HG03064 (cell line): ENCODE measurements at regions not wholly inside any gene's neighbourhood (a gene's known extent, or its start where the extent isn't known, plus 50 kb on each side); places are given as distances from the start of the nearest gene placed in this dataset.
"Not testable (repeated sequence)": the region's sequence is repeated elsewhere in the genome, so short reads cannot be mapped to it uniquely, and the experiment has no call there.

ENCODE experiments used
- ATAC-seq: cut with Tn5 transposase; IDR thresholded peaks from one replicate; pipeline ENCODE4 v1.9.1; 2021; ENCODE audit warnings: low read depth; ENCODE audit not compliant: unreplicated experiment

DNA sequence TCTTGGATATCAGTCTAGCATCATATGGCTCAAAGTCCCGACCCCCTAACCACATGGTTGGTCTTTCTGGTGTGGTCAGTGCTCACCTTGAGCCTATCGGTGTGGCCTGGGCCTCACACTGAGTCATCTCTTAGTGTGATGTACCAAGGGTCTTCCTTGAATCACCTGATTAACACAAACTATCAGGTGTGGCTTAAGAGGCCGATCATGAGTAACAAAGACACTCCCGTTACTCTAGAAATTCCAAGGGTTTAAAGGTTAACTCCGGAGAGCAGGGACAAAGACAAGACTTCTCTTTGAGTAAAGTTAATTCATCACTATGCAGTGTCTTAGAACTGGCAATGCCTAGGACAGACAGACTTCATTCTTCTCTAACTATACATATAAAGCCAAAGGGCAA is 52.3 kb upstream of the ARMC3 start:
- ATAC-seq = no peak

- ATAC-seq = no peak
These were observed 53.5 kb upstream of the ARMC3 start for GRCh38 chr10:22874189-22874854.

DNA sequence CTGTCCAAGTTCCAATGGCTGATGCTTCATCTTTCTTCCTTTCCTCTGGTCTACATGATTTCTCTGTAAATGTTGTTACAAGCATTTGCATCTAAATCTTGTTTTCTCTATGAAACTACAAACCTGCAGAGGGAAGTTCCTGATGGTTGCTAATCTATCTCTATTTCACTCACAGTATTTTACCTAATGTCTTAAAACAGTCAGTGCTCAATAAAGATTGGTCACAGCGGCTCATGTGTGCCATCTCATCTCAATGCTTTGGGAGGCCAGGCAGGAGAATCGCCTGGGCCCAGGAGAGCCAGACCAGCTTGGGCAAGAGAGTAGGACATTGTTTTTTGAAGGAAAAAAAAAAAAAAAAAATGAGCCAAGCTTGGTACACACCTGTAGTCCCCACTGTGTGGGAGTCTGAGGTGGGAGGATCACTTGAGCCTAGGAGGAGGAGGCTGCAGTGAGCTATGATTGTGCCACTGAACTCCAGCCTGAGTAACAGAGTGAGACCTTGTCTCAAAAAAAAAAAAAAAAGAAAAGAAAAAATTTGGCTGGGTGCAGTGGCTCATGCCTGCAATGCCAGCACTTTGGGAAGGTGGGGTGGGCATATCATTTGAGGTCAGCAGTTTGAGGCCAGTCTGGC is 71.3 kb upstream of the ARMC3 start:
- ATAC-seq = no peak

DNA sequence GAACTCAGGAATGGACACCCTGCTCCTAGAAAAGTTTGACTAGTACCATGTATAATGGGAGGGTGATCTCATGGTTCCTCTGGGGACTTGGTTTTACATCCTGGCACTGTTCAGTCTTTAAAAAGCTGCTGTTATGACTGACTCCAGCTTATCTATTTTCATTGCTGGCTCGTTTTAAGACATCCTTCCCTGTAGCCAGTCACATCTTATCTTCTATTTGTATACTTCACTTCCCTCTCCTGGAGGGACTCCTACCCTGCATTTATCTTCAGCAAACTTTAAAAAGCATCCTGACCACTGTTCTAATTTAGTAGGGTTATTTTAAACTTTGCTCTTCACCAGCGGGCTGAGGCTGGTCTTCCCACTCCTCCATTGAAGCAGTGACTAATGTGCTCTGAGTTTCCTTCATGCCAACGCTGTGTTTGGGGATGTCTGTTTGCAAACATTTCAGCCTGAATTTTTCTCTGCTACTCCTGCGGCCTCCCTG is 72.9 kb upstream of the ARMC3 start:
- no peak for ATAC-seq

- no peak for ATAC-seq
These were observed 73.9 kb upstream of the ARMC3 start for GRCh38 chr10:22853906-22854447.

DNA sequence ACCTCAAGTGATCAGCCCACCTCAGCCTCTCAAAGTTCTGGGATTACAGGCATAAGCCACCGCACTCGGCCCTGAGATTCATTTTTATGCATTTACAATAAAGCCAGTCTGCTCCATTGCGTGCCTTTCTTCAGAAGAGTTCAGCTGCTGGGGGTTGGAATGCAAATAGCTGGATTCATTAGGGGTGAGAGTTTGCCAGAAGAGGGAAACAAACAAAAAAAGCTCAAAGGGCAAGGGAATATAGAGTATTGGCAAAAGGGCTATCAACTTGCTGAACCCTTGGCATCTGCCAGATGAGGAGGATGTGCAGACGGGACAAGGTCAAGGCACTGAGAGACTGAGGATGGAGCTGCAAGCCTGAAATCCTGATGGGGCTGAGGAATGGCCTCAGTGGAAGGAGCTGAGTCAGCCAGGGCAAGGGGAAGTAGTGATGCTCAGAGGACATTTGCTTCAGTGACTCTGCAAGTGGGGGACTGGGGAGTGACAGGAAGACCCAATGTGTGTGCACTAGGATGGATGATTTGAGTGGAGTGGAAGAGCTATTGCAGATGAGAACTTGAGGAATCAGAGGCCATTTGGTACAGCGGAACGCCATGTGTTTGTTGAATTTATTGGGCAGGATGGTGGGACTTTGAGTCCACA is 75.0 kb upstream of the ARMC3 start:
- ATAC-seq = no peak

- ATAC-seq = no peak
These were observed 76.0 kb upstream of the ARMC3 start for GRCh38 chr10:22851865-22852239.

- no peak for ATAC-seq
These were observed 77.3 kb upstream of the ARMC3 start for GRCh38 chr10:22850541-22850940.

GRCh38 chr10:22849077-22849805 is 78.6 kb upstream of the ARMC3 start:
- ATAC-seq = no peak

- ATAC-seq = no peak
These were observed 79.3 kb upstream of the ARMC3 start for GRCh38 chr10:22848509-22848908.

DNA sequence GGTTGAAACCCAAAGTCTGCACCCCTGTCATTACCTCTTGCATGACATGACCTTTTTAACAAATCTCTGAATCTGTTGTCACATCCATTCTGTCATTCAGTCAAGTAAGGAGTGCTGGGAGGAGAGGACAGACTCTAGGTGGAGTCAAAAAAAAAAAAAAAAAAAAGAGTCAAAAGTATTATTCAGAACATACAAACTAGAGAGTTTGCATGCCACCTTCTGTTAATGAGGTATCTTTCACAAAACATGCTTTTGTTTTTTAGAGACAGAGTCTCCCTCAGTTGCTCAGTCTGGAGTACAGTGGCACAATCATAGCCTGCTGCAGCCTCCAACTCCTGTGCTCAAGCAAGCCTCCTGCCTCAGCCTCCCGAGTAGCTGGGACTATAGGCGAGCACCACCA is 81.6 kb upstream of the ARMC3 start:
- ATAC-seq = no peak

DNA sequence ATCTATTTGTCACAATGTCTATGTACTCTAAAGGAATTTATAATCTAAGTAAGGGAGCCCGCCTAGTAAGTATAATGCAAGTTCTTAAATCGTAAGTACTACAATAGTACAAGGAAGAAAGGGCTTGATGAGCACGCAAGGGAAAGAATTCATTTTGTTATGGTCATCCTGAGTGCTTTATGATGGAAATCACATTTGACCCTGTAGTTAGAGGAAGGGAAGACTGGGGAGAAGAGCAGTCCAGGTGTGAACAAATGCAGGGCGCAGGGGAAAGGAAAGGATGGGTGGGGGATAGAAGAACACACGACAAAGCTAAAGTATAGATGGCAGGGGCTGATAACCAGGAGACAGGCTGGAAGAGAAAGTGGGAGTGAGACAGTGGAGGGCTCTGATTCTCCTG is 88.2 kb upstream of the ARMC3 start:
- ATAC-seq = no peak

DNA sequence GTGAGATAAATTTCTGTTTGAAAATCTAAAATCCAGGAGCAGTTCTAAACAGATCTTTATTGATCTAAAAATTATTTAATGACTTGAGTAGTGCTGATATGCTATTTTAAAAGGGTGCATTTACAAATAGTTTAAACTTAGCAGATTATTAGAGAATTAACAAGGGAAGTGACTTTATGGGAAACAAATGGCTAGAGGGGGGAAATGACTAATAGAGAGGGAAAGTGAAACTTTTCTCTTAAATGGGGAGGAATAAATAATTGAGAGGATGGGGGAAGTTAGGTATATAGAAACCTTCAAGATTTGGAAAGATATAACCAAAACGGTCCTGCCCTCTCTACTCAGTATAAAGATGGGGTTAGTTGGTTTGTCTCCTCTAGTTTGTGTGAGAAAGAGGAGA is 90.1 kb upstream of the ARMC3 start:
- no peak for ATAC-seq

- ATAC-seq = no peak
These were observed 90.5 kb upstream of the ARMC3 start for GRCh38 chr10:22837351-22837750.

- no peak for ATAC-seq
These were observed 93.4 kb upstream of the ARMC3 start for GRCh38 chr10:22834471-22834870.

GRCh38 chr10:22833781-22834180 is 94.1 kb upstream of the ARMC3 start:
- no peak for ATAC-seq

DNA sequence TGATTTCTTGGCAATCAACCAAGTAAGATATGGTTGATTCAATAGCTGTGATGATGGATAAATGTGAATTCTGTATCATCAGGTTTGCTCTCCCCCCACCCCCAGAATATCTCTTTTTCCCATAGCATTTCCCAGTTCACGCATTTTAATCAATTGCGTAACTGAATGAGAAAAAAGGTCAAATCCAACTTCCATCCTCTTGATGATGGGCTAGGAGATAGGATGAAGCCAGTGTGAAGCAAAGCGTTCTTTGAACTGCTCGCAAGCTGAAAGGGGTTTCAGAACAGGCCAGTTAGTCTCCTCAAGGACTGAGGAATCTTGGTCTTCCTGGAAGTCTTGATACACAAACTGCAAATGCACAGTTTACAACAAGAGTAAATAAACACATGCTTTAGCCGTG is 94.5 kb upstream of the ARMC3 start:
- ATAC-seq = no peak

DNA sequence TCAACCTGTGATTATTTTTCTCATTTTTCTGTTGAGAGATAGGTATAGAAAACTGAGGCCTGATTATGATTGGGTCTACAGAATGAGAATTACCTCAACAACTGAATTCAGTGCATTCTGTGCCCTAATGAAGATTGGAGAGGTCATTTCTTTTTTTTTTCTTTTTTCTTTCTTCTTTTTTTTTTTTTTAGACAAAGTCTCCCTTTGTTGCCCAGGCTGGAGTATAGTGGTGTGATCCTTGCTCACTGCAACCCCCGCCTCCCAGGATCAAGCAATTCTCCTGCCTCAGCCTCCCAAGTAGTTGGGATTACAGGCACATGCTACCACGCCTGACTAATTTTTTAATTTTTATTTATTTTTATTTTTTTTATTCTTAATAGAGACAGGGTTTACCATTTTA is 95.0 kb upstream of the ARMC3 start:
- no peak for ATAC-seq

- no peak for ATAC-seq
These were observed 95.7 kb upstream of the ARMC3 start for GRCh38 chr10:22832066-22832602.

GRCh38 chr10:22831586-22831985 is 96.3 kb upstream of the ARMC3 start:
- no peak for ATAC-seq

GRCh38 chr10:22828712-22829111 is 99.1 kb upstream of the ARMC3 start:
- not testable (repeated sequence) for ATAC-seq
